Calu3 (cell line): ENCODE measurements at regions not wholly inside any gene's neighbourhood (a gene's known extent, or its start where the extent isn't known, plus 50 kb on each side); places are given as distances from the start of the nearest gene placed in this dataset.
"Not testable (repeated sequence)": the region's sequence is repeated elsewhere in the genome, so short reads cannot be mapped to it uniquely, and the experiment has no call there.

Source experiments
- BruUV-seq: library from RNA; stranded (reverse); fragments of 400-500 nt; replicated peaks from 2 replicates; lab custom pipeline; 2021; lab: Mats Ljungman, UMichigan
- CTCF ChIA-PET: fragments of 300-600 bp; sonication (Branson Sonifier 250); formaldehyde crosslinking; loops from one replicate; lab custom pipeline; 2022; ENCODE audit warnings: antibody characterized with exemption; lab: Charles Lee
- DNase-seq: peaks from one replicate; pipeline ENCODE4 v3.0.0; 2022
- H3K27ac Mint-ChIP-seq: one replicate; pipeline ENCODE4 v1.8.0; 2022; ENCODE audit warnings: mixed read lengths; ENCODE audit not compliant: unreplicated experiment
- H3K27me3 Mint-ChIP-seq: one replicate; pipeline ENCODE4 v1.8.0; 2022; ENCODE audit warnings: mixed read lengths; ENCODE audit not compliant: unreplicated experiment
- H3K36me3 Mint-ChIP-seq: one replicate; pipeline ENCODE4 v1.8.0; 2022; ENCODE audit warnings: mild to moderate bottlenecking, moderate library complexity, mixed read lengths; ENCODE audit not compliant: insufficient read depth, unreplicated experiment
- H3K4me1 Mint-ChIP-seq: one replicate; pipeline ENCODE4 v1.8.0; 2022; ENCODE audit warnings: mild to moderate bottlenecking, low read depth, mixed read lengths; ENCODE audit not compliant: unreplicated experiment
- H3K4me3 Mint-ChIP-seq: one replicate; pipeline ENCODE4 v1.8.0; 2022; ENCODE audit warnings: mild to moderate bottlenecking, low read depth, moderate library complexity, mixed read lengths; ENCODE audit not compliant: unreplicated experiment
- H3K9me3 Mint-ChIP-seq: one replicate; pipeline ENCODE4 v1.8.0; 2022; ENCODE audit warnings: low read depth, mixed read lengths; ENCODE audit not compliant: unreplicated experiment
- intact Hi-C: fragments of 100-400 bp; cut with micrococcal nuclease; formaldehyde crosslinking; loops from one replicate; pipeline ENCODE4 v1.10.0; 2022; ENCODE audit not compliant: unreplicated experiment
- TF ChIP-seq, protein P1 (sequence below): fragments of 200-600 bp; IDR thresholded peaks from one replicate; pipeline ENCODE4 v1.8.0; 2022; ENCODE audit warnings: antibody characterized with exemption; ENCODE audit not compliant: unreplicated experiment

DNA sequence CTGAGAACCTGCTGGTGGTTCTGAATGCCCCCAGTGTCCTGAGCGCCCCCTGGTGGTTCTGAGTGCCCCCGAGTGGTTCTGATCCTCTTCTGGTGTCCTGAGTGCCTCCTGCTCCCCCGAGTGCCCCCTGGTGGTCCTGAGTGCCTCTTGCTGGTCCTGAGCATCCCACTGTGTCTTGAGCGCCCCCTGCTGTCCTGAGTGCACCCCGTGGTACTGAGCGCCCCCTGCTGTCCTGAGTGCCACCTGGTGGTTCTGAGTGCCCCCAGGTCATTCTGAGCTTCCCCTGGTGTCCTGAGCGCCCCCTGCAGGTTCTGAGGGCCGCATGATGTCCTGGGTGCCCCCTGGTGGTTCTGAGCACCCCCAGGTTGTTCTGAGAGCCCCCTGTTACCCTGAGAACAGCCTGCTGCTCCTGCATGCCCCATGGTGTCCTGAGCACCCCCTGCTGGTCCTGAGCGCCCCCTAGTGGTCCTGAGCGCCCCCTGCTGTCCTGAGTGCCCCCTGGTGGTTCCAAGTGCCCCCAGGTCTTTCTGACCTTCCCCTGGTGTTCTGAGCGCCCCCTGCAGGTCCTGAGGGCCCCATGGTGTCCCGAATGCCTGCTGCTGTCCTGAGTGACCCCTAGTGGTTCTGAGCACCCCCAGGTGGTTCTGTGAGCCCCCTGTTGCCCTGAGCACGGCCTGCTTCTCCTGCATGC lies 1165.4 kb downstream of the TMEM121 start:
- no peaks in the 10 kb centered on the region for H3K4me1 Mint-ChIP-seq
- no peaks in the 10 kb centered on the region for H3K27me3 Mint-ChIP-seq
- intact Hi-C loops = no loop called here
- CTCF ChIA-PET = no interaction called here
- H3K27ac Mint-ChIP-seq = no peak overlapping the region
- H3K36me3 Mint-ChIP-seq = no peaks in the 10 kb centered on the region
- TF ChIP-seq, protein P1, sequence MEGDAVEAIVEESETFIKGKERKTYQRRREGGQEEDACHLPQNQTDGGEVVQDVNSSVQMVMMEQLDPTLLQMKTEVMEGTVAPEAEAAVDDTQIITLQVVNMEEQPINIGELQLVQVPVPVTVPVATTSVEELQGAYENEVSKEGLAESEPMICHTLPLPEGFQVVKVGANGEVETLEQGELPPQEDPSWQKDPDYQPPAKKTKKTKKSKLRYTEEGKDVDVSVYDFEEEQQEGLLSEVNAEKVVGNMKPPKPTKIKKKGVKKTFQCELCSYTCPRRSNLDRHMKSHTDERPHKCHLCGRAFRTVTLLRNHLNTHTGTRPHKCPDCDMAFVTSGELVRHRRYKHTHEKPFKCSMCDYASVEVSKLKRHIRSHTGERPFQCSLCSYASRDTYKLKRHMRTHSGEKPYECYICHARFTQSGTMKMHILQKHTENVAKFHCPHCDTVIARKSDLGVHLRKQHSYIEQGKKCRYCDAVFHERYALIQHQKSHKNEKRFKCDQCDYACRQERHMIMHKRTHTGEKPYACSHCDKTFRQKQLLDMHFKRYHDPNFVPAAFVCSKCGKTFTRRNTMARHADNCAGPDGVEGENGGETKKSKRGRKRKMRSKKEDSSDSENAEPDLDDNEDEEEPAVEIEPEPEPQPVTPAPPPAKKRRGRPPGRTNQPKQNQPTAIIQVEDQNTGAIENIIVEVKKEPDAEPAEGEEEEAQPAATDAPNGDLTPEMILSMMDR = peak; percentile 56
- H3K9me3 Mint-ChIP-seq = peaks cover 2% of the 10 kb centered on the region
- DNase-seq = peak; percentile 41
- H3K4me3 Mint-ChIP-seq = no peak overlapping the region
- no TSS peak for BruUV-seq

DNA sequence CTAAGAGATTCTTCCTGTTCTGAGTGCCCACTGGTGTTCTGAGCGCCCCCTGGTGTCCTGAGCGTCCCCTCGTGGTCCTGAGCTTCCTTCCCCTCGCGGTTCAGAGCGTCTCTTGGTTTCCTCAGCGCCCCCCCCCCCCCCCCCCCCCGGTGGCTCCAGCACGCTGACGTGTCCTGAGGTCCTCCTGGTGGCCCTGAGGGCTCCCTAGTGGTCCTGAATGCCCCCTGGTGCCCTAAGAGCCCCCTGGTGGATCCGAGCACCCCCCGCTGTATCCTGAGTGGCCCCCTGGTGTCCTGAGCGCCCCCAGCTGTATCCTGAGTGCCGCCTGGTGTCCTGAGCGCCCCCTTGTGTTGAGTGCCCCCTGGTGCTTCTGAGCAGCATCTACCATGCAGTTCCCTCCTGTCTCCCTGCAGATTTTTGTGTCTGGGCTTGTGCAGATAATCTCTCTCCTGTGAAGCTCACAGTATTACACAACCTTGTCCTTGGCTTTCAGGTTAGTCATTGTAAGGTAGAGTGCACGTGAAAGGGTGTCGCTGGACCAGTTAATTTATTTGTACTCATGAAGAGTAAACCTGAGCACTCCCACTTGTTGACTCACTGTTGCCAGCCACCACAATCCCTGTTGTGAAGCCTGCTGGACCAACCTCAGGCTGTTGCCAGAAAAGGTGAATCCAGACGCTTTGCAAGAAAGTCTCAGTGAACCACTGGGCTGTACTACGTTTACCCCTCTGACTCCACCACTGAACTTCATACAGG lies 1168.4 kb downstream of the TMEM121 start:
- DNase-seq = no peak
- Mint-ChIP-seq H3K27me3 (peaks cover 6% of the 10 kb centered on the region), H3K36me3 (no peaks in the 10 kb centered on the region), H3K9me3 (peaks cover 2% of the 10 kb centered on the region), H3K4me1 (no peaks in the 10 kb centered on the region), H3K4me3 (no peak overlapping the region), H3K27ac (no peak overlapping the region)
- CTCF ChIA-PET = interaction anchor here (0.6 kb wide), 1 partner anchor 35 kb away, joined by 3 read pairs; no protein-coding TSS in a partner anchor
- TF ChIP-seq, protein P1 = no peak
- no TSS peak for BruUV-seq
- intact Hi-C loops = no loop called here

DNA sequence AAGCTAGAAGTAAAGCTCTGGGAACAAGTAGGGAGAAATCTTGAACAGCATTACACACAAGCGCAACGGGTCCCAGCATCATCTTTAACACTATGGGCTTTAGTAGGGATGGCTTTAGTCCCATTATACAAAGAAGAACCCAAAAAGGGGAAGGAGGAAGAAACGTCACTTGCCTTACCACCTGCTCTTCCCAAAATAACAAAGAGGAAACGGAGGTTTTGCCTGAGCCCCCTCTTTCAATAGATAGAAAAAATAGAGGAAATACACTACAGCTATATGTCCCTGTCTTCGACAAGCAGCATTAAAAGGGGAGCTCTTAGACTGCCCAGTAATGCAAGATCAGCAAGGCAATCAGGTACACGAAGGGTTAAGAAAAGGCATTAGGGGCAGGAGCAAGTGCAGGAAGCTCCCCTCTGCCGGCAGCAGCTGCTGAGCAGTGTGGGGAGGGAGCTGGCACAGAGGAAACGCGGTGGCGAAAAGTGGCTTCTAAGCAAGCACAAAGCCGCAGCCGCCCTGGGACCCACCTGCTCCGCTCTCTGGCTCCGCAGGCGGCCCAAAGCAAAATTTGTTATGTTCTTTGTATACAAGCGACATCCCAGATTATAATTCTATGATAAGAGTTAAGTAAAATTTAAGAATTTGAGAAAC lies 1172.4 kb downstream of the TMEM121 start:
- H3K36me3 Mint-ChIP-seq, DNase-seq, BruUV-seq, CTCF ChIA-PET, H3K4me3 Mint-ChIP-seq, intact Hi-C loops, H3K4me1 Mint-ChIP-seq, H3K27ac Mint-ChIP-seq, H3K9me3 Mint-ChIP-seq: not testable (repeated sequence)
- peaks cover 15% of the 10 kb centered on the region for H3K27me3 Mint-ChIP-seq

DNA sequence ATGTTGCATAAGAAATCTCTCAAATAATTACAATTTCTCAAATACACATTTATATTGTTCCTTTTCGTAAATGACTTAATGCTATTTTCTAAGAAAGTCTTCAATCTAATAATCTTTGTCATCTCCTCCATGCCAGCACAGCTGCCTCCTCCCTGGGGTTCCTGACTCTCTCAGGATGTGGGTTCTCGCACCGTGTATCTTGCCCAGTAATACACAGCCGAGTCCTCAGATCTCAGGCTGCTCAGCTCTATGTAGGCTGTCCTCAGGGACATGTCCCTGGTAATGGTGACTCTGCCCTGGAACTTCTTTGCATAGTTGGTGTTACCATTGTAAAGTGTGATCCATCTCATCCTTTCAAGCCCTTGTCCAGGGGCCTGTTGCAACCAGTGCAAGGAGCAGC lies 1177.3 kb downstream of the TMEM121 start:
- H3K36me3 Mint-ChIP-seq, H3K4me3 Mint-ChIP-seq, BruUV-seq, H3K4me1 Mint-ChIP-seq, CTCF ChIA-PET, intact Hi-C loops, H3K9me3 Mint-ChIP-seq, H3K27ac Mint-ChIP-seq, DNase-seq: not testable (repeated sequence)
- peaks cover 15% of the 10 kb centered on the region for H3K27me3 Mint-ChIP-seq

- CTCF ChIA-PET, H3K36me3 Mint-ChIP-seq, BruUV-seq, DNase-seq, H3K4me3 Mint-ChIP-seq, H3K27ac Mint-ChIP-seq, H3K4me1 Mint-ChIP-seq, intact Hi-C loops, H3K9me3 Mint-ChIP-seq: not testable (repeated sequence)
- peaks cover 14% of the 10 kb centered on the region for H3K27me3 Mint-ChIP-seq
Measured at GRCh38 chr14:106706488-106706887, 1180.1 kb downstream of the TMEM121 start.

- CTCF ChIA-PET, DNase-seq, H3K27ac Mint-ChIP-seq, H3K4me1 Mint-ChIP-seq, H3K4me3 Mint-ChIP-seq, BruUV-seq, intact Hi-C loops, H3K9me3 Mint-ChIP-seq, H3K36me3 Mint-ChIP-seq: not testable (repeated sequence)
- peaks cover 30% of the 10 kb centered on the region for H3K27me3 Mint-ChIP-seq
Measured at GRCh38 chr14:106710187-106710586, 1183.8 kb downstream of the TMEM121 start.

GRCh38 chr14:106712513-106712912 lies 1186.1 kb downstream of the TMEM121 start:
- DNase-seq, BruUV-seq, H3K9me3 Mint-ChIP-seq, H3K27ac Mint-ChIP-seq, H3K36me3 Mint-ChIP-seq, CTCF ChIA-PET, intact Hi-C loops, H3K4me3 Mint-ChIP-seq, H3K4me1 Mint-ChIP-seq: not testable (repeated sequence)
- H3K27me3 Mint-ChIP-seq = peaks cover 30% of the 10 kb centered on the region
